IMR-90 (cell line): ENCODE measurements at regions not wholly inside any gene's neighbourhood (a gene's known extent, or its start where the extent isn't known, plus 50 kb on each side); places are given as distances from the start of the nearest gene placed in this dataset.

Source experiments
- ATAC-seq: fragments of 200-7000 bp; cut with Tn5 transposase; 2 replicates; pipeline ENCODE4 v1.9.1; 2020; ENCODE audit warnings: low read depth, mild to moderate bottlenecking, moderate library complexity
- BruUV-seq: library from RNA; stranded (reverse); fragments of 400-500 nt; replicated peaks from 2 replicates; lab custom pipeline; 2021; lab: Mats Ljungman, UMichigan
- CTCF ChIA-PET: fragments of 300-600 bp; formaldehyde crosslinking; extraction: SDS; loops from one replicate; lab custom pipeline; 2021; ENCODE audit warnings: antibody characterized with exemption; lab: Yijun Ruan, JAX
- POLR2A ChIA-PET: fragments of 300-600 bp; sonication (Branson Sonifier 250); formaldehyde crosslinking; loops from one replicate; lab custom pipeline; 2022; ENCODE audit warnings: antibody characterized with exemption; ENCODE audit not compliant: unreplicated experiment; lab: Charles Lee
- DNase-seq: peaks from one replicate; pipeline ENCODE4 v3.0.0; 2013
- H2AFZ ChIP-seq: replicated peaks from 2 replicates; pipeline ENCODE3; 2013; ENCODE audit warnings: low read length, mild to moderate bottlenecking; ENCODE audit not compliant: poor library complexity
- H2AK5ac ChIP-seq: 2 replicates; pipeline ENCODE4 v1.6.1; 2013; ENCODE audit warnings: low read depth, low read length, inconsistent platforms
- H2AK9ac ChIP-seq: replicated peaks from 2 replicates; pipeline ENCODE3; 2013; ENCODE audit warnings: mild to moderate bottlenecking, low read depth, low read length, moderate library complexity; ENCODE audit not compliant: poor library complexity
- H2BK120ac ChIP-seq: 2 replicates; pipeline ENCODE4 v1.6.1; 2013; ENCODE audit warnings: low read depth, low read length, inconsistent platforms
- H2BK15ac ChIP-seq: 3 replicates; pipeline ENCODE4 v1.6.1; 2013; ENCODE audit warnings: low read depth, low read length, inconsistent platforms
- H2BK20ac ChIP-seq: 2 replicates; pipeline ENCODE4 v1.6.1; 2013; ENCODE audit warnings: low read depth, mild to moderate bottlenecking, inconsistent platforms, low read length, moderate library complexity
- H2BK5ac ChIP-seq: 2 replicates; pipeline ENCODE4 v1.6.1; 2013; ENCODE audit warnings: mild to moderate bottlenecking, low read depth, low read length, inconsistent platforms; ENCODE audit not compliant: poor library complexity, severe bottlenecking
- H3K14ac ChIP-seq: replicated peaks from 2 replicates; pipeline ENCODE4 v1.6.1; 2013; ENCODE audit warnings: low read depth, low read length, inconsistent platforms
- H3K18ac ChIP-seq: 2 replicates; pipeline ENCODE4 v1.6.1; 2013; ENCODE audit warnings: low read depth, low read length, control low read depth
- H3K23ac ChIP-seq: 2 replicates; pipeline ENCODE4 v1.6.1; 2013; ENCODE audit warnings: low read depth, low read length, inconsistent platforms
- H3K27ac ChIP-seq: 2 replicates; pipeline ENCODE4 v1.5.1; 2013; ENCODE audit warnings: mild to moderate bottlenecking, control low read depth, low read length; ENCODE audit not compliant: insufficient read depth
- H3K27me3 ChIP-seq: 2 replicates; pipeline ENCODE4 v1.6.1; 2013; ENCODE audit warnings: low read length; ENCODE audit not compliant: control insufficient read depth, insufficient read depth
- H3K36me3 ChIP-seq: 2 replicates; pipeline ENCODE4 v1.6.1; 2013; ENCODE audit warnings: low read length, mixed read lengths; ENCODE audit not compliant: control insufficient read depth, insufficient read depth
- H3K4ac ChIP-seq: 2 replicates; pipeline ENCODE4 v1.6.1; 2013; ENCODE audit warnings: low read depth, low read length, inconsistent platforms
- H3K4me1 ChIP-seq: 2 replicates; pipeline ENCODE4 v1.6.1; 2013; ENCODE audit warnings: low read length, mixed read lengths; ENCODE audit not compliant: control insufficient read depth, insufficient read depth
- H3K4me2 ChIP-seq: 2 replicates; pipeline ENCODE4 v1.6.1; 2013; ENCODE audit warnings: low read depth, mild to moderate bottlenecking, control low read depth, low read length, moderate library complexity
- H3K4me3 ChIP-seq: 2 replicates; pipeline ENCODE4 v1.5.1; 2013; ENCODE audit warnings: low read depth, mild to moderate bottlenecking, control low read depth, low read length, moderate library complexity; ENCODE audit not compliant: insufficient read depth
- H3K56ac ChIP-seq: 2 replicates; pipeline ENCODE4 v1.6.1; 2013; ENCODE audit warnings: low read length, inconsistent platforms; ENCODE audit not compliant: insufficient read depth; ENCODE audit errors: extremely low read depth
- H3K79me1 ChIP-seq, 2 experiments: 2 replicates each; pipeline ENCODE4 v1.6.1; 2013; ENCODE audit warnings: low read length in 2 of 2, inconsistent platforms in 1 of 2, low read depth in 1 of 2
- H3K9ac ChIP-seq: 2 replicates; pipeline ENCODE4 v1.6.1; 2013; ENCODE audit warnings: low read depth, low read length, control low read depth
- H3K9me1 ChIP-seq: 2 replicates; pipeline ENCODE4 v1.6.1; 2013; ENCODE audit warnings: low read length, inconsistent platforms; ENCODE audit not compliant: insufficient read depth
- H3K9me3 ChIP-seq: 2 replicates; pipeline ENCODE4 v1.6.1; 2013; ENCODE audit warnings: low read length; ENCODE audit not compliant: control insufficient read depth, insufficient read depth
- H4K20me1 ChIP-seq: 2 replicates; pipeline ENCODE4 v1.6.1; 2013; ENCODE audit warnings: low read length, inconsistent platforms; ENCODE audit not compliant: insufficient read depth
- H4K5ac ChIP-seq: 2 replicates; pipeline ENCODE4 v1.6.1; 2013; ENCODE audit warnings: mild to moderate bottlenecking, low read depth, low read length, control low read depth
- H4K8ac ChIP-seq, 2 experiments: 2 replicates each; pipeline ENCODE4 v1.6.1; 2013; ENCODE audit warnings: low read depth in 2 of 2, low read length in 2 of 2, control low read depth in 1 of 2, inconsistent platforms in 1 of 2
- H4K91ac ChIP-seq: 2 replicates; pipeline ENCODE4 v1.6.1; 2013; ENCODE audit warnings: low read depth, low read length, inconsistent platforms; ENCODE audit not compliant: insufficient read depth
- BHLHE40 ChIP-seq: fragments of 150-350 bp; IDR thresholded peaks from 2 replicates; pipeline ENCODE4 v1.6.1; 2016; ENCODE audit warnings: mild to moderate bottlenecking, low read depth, low read length
- CEBPB ChIP-seq: IDR thresholded peaks from 2 replicates; pipeline ENCODE4 v1.6.1; 2012; ENCODE audit warnings: low read depth, low read length, improper control_type of control experiment
- CHD1 ChIP-seq: IDR thresholded peaks from 2 replicates; pipeline ENCODE4 v1.6.1; 2012; ENCODE audit warnings: low read depth, low read length, improper control_type of control experiment
- CTCF ChIP-seq: conservative IDR thresholded peaks from 2 replicates; pipeline ENCODE4 v1.5.1; 2012; ENCODE audit warnings: mild to moderate bottlenecking, low read depth, low read length, improper control_type of control experiment
- FOS ChIP-seq: fragments of 150-350 bp; IDR thresholded peaks from 2 replicates; pipeline ENCODE4 v1.6.1; 2016; ENCODE audit warnings: low read depth, low read length
- MAFK ChIP-seq: IDR thresholded peaks from 2 replicates; pipeline ENCODE4 v1.6.1; 2012; ENCODE audit warnings: low read depth, low read length, improper control_type of control experiment
- MAZ ChIP-seq: IDR thresholded peaks from 2 replicates; pipeline ENCODE4 v1.6.1; 2012; ENCODE audit warnings: low read depth, mild to moderate bottlenecking, low read length, improper control_type of control experiment, moderate library complexity, borderline replicate concordance
- MXI1 ChIP-seq: IDR thresholded peaks from 2 replicates; pipeline ENCODE4 v1.6.1; 2012; ENCODE audit warnings: low read depth, mild to moderate bottlenecking, low read length, moderate library complexity, borderline replicate concordance
- NFE2L2 ChIP-seq: fragments of 150-350 bp; IDR thresholded peaks from 2 replicates; pipeline ENCODE4 v1.6.1; 2016; ENCODE audit warnings: low read depth, mild to moderate bottlenecking, low read length
- POLR2A ChIP-seq: IDR thresholded peaks from 2 replicates; pipeline ENCODE4 v1.6.1; 2012; ENCODE audit warnings: mild to moderate bottlenecking, low read depth, low read length
- RAD21 ChIP-seq: IDR thresholded peaks from 2 replicates; pipeline ENCODE4 v1.6.1; 2012; ENCODE audit warnings: low read length, improper control_type of control experiment
- RCOR1 ChIP-seq: IDR thresholded peaks from 2 replicates; pipeline ENCODE4 v1.6.1; 2012; ENCODE audit warnings: mild to moderate bottlenecking, low read length, improper control_type of control experiment; ENCODE audit not compliant: insufficient replicate concordance
- RFX5 ChIP-seq: IDR thresholded peaks from 2 replicates; pipeline ENCODE4 v1.8.0; 2012; ENCODE audit warnings: low read depth, mild to moderate bottlenecking, low read length, moderate library complexity
- SMC3 ChIP-seq: fragments of 150-350 bp; IDR thresholded peaks from 2 replicates; pipeline ENCODE4 v1.6.1; 2016; ENCODE audit warnings: low read depth, mild to moderate bottlenecking, antibody characterized with exemption, low read length, moderate library complexity
- WGBS, 2 experiments: methylation state at CpG; one replicate each; pipeline versions ENCODE4 v1.1.5 to v1.1.7; 2013; ENCODE audit warnings: missing lambda C conversion rate in 2 of 2; ENCODE audit not compliant: insufficient read length in 1 of 2; ENCODE audit errors: extremely low coverage in 2 of 2; 5-methylcytosine and 5-hydroxymethylcytosine counted together
- dilution Hi-C: fragments of 300-500 bp; cut with HindIII; formaldehyde crosslinking; loops from one replicate; pipeline ENCODE4 v1.14.3; 2018; ENCODE audit warnings: low sequenced_read_pairs; ENCODE audit not compliant: unreplicated experiment
- in situ Hi-C: fragments of 300-500 bp; cut with MboI; formaldehyde crosslinking; loops from 3 replicates; pipeline ENCODE4 v1.14.3; 2019; ENCODE audit warnings: low sequenced_read_pairs, inconsistent platforms, mixed read lengths
- intact Hi-C: fragments of 100-400 bp; cut with micrococcal nuclease; formaldehyde crosslinking; loops from 2 replicates; pipeline ENCODE4 v1.10.0; 2022
- TF ChIP-seq, protein P1 (sequence below): fragments of 150-350 bp; IDR thresholded peaks from 2 replicates; pipeline ENCODE4 v1.6.1; 2016; ENCODE audit warnings: low read depth, mild to moderate bottlenecking, low read length, moderate library complexity, borderline replicate concordance
- TF ChIP-seq, protein P2 (sequence below): fragments of 150-350 bp; IDR thresholded peaks from 2 replicates; pipeline ENCODE4 v1.6.1; 2017; ENCODE audit warnings: mild to moderate bottlenecking, antibody characterized with exemption, low read length, low read depth

DNA sequence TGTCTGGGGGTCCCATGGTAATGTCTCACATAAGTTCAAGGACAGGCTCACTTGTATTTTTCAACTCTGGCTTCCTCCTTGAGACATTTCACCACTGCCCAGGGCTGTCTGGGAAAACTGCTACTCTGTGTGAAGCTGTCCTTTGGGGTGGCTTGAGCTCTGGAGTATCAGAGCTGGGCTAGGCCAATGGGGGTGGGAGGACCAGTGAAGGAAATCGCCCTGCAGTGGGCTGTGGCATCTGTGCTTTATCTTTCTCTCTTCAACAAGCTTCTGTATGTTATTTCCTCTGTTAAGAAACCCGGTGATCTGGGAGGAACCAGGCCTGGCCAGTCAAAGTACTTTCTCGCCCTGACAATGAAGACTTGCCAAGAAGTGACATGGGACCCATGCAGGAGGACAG lies 87.4 kb downstream of the SMIM20 start:
- intact Hi-C loops, result no loop called here

More for the DNA sequence above, 87.4 kb downstream of the SMIM20 start:
- Histone ChIP-seq H2AFZ (no peak overlapping the region), H3K27me3 (peaks cover 6% of the 10 kb centered on the region), H3K9ac (no peak overlapping the region), H3K56ac (no peak overlapping the region), H4K5ac (no peak overlapping the region), H3K18ac (no peak overlapping the region; the same call in 1 of the 2 replicates), H3K4me1 (peaks cover 3% of the 10 kb centered on the region), H4K20me1 (no peaks in the 10 kb centered on the region), H3K23ac (no peak overlapping the region), H3K36me3 (no peaks in the 10 kb centered on the region), H2BK15ac (no peak overlapping the region), H3K9me3 (no peaks in the 10 kb centered on the region), H3K14ac (no peak overlapping the region), H3K4ac (no peak overlapping the region; the same call in 1 of the 2 replicates), H2BK20ac (no peak overlapping the region), H2BK120ac (no peak overlapping the region), H2AK9ac (peak overlapping the region; percentile 13), H3K9me1 (no peaks in the 10 kb centered on the region), H3K27ac (no peak overlapping the region), H3K79me1 (no peaks in the 10 kb centered on the region), H4K8ac (no peak overlapping the region), H4K91ac (no peak overlapping the region), H3K4me3 (no peak overlapping the region), H2AK5ac (no peak overlapping the region), H3K4me2 (no peak overlapping the region), H2BK5ac (no peak overlapping the region)
- no TSS peak for BruUV-seq
- ChIA-PET CTCF (interaction anchor here (0.7 to 0.9 kb wide), 2 partner anchors 14 to 287 kb away, joined by 3 to 4 read pairs; no protein-coding TSS in a partner anchor), POLR2A (no interaction called here)
- dilution Hi-C loops, result no loop called here
- in situ Hi-C loops, result no loop called here
- ATAC-seq (no peak), DNase-seq (no peak)
- no CpG with 5 or more reads among the region's 3 CpGs for WGBS, 2 experiments
- TF ChIP-seq, protein P1, sequence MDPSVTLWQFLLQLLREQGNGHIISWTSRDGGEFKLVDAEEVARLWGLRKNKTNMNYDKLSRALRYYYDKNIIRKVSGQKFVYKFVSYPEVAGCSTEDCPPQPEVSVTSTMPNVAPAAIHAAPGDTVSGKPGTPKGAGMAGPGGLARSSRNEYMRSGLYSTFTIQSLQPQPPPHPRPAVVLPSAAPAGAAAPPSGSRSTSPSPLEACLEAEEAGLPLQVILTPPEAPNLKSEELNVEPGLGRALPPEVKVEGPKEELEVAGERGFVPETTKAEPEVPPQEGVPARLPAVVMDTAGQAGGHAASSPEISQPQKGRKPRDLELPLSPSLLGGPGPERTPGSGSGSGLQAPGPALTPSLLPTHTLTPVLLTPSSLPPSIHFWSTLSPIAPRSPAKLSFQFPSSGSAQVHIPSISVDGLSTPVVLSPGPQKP, result no peak
- TF ChIP-seq MAZ, result no peak
- TF ChIP-seq NFE2L2, result no peak
- TF ChIP-seq, protein P2, sequence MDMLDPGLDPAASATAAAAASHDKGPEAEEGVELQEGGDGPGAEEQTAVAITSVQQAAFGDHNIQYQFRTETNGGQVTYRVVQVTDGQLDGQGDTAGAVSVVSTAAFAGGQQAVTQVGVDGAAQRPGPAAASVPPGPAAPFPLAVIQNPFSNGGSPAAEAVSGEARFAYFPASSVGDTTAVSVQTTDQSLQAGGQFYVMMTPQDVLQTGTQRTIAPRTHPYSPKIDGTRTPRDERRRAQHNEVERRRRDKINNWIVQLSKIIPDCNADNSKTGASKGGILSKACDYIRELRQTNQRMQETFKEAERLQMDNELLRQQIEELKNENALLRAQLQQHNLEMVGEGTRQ, result no peak
- no peak for TF ChIP-seq CHD1
- TF ChIP-seq CEBPB, result no peak
- TF ChIP-seq MXI1, result no peak
- no peak for TF ChIP-seq CTCF
- TF ChIP-seq RAD21, result no peak
- no peak for TF ChIP-seq POLR2A
- TF ChIP-seq MAFK, result no peak
- no peak for TF ChIP-seq SMC3
- no peak for TF ChIP-seq BHLHE40
- no peak for TF ChIP-seq RFX5
- no peak for TF ChIP-seq RCOR1
- TF ChIP-seq FOS, result no peak
